Muscle layer of duodenum (tissue), 2 donors: ENCODE measurements at regions not wholly inside any gene's neighbourhood (a gene's known extent, or its start where the extent isn't known, plus 50 kb on each side); places are given as distances from the start of the nearest gene placed in this dataset.

ENCODE experiments used
- H3K27ac ChIP-seq: one replicate; pipeline ENCODE4 v1.7.0; 2013; ENCODE audit warnings: mild to moderate bottlenecking, low read length
- H3K27me3 ChIP-seq: one replicate; pipeline ENCODE4 v1.7.0; 2013; ENCODE audit warnings: low read depth, mild to moderate bottlenecking, control low read depth, low read length
- H3K36me3 ChIP-seq, 2 donors: one replicate each; pipeline ENCODE4 v1.7.0; 2013; ENCODE audit warnings: low read length in 2 of 2, control low read depth in 1 of 2, mild to moderate bottlenecking in 1 of 2; ENCODE audit not compliant: insufficient read depth in 2 of 2, control insufficient read depth in 1 of 2
- H3K4me1 ChIP-seq, 2 donors: one replicate each; pipeline ENCODE4 v1.7.0; 2013; ENCODE audit warnings: low read length in 2 of 2, mild to moderate bottlenecking in 2 of 2, control low read depth in 1 of 2, moderate library complexity in 1 of 2; ENCODE audit not compliant: insufficient read depth in 2 of 2, control insufficient read depth in 1 of 2
- H3K4me3 ChIP-seq, 2 donors: one replicate each; pipeline ENCODE4 v1.7.0; 2013; ENCODE audit warnings: low read length in 2 of 2, low read depth in 1 of 2, mild to moderate bottlenecking in 1 of 2
- H3K9me3 ChIP-seq, 2 donors: one replicate each; pipeline ENCODE4 v1.7.0; 2013; ENCODE audit warnings: low read length in 2 of 2, control low read depth in 1 of 2, mild to moderate bottlenecking in 1 of 2; ENCODE audit not compliant: control insufficient read depth in 1 of 2
- donor health status: healthy.

GRCh38 chr16:54370278-54371040 is 83.9 kb upstream of the IRX3 start:
- no peaks in the 10 kb centered on the region for H3K36me3 ChIP-seq
- no peak overlapping the region for H3K4me3 ChIP-seq
- H3K27me3 ChIP-seq, result peaks cover 7% of the 10 kb centered on the region
- no peaks in the 10 kb centered on the region for H3K4me1 ChIP-seq
- no peaks in the 10 kb centered on the region for H3K9me3 ChIP-seq
- H3K27ac ChIP-seq, result no peak overlapping the region

GRCh38 chr16:54369861-54370260 is 83.3 kb upstream of the IRX3 start:
- Histone ChIP-seq H3K4me3 (no peak overlapping the region), H3K9me3 (no peaks in the 10 kb centered on the region), H3K27me3 (peaks cover 7% of the 10 kb centered on the region), H3K27ac (no peak overlapping the region), H3K4me1 (no peaks in the 10 kb centered on the region), H3K36me3 (no peaks in the 10 kb centered on the region)

GRCh38 chr16:54366943-54367342 is 80.4 kb upstream of the IRX3 start:
- H3K4me1 ChIP-seq, result no peaks in the 10 kb centered on the region
- H3K36me3 ChIP-seq, result no peaks in the 10 kb centered on the region
- H3K27ac ChIP-seq, result no peak overlapping the region
- H3K27me3 ChIP-seq, result peaks cover 7% of the 10 kb centered on the region
- no peaks in the 10 kb centered on the region for H3K9me3 ChIP-seq
- no peak overlapping the region for H3K4me3 ChIP-seq

GRCh38 chr16:54365990-54366634 is 79.5 kb upstream of the IRX3 start:
- no peak overlapping the region for H3K4me3 ChIP-seq
- H3K9me3 ChIP-seq, result no peaks in the 10 kb centered on the region
- H3K36me3 ChIP-seq, result no peaks in the 10 kb centered on the region
- H3K27ac ChIP-seq, result no peak overlapping the region
- H3K27me3 ChIP-seq, result peaks cover 9% of the 10 kb centered on the region
- no peaks in the 10 kb centered on the region for H3K4me1 ChIP-seq

GRCh38 chr16:54363766-54364165 is 77.2 kb upstream of the IRX3 start:
- Histone ChIP-seq H3K27me3 (peaks cover 3% of the 10 kb centered on the region), H3K27ac (no peak overlapping the region), H3K36me3 (no peaks in the 10 kb centered on the region), H3K9me3 (no peaks in the 10 kb centered on the region), H3K4me1 (no peaks in the 10 kb centered on the region), H3K4me3 (no peak overlapping the region)

- Histone ChIP-seq H3K4me3 (no peak overlapping the region), H3K36me3 (no peaks in the 10 kb centered on the region), H3K27me3 (peaks cover 3% of the 10 kb centered on the region), H3K4me1 (no peaks in the 10 kb centered on the region), H3K27ac (no peak overlapping the region), H3K9me3 (no peaks in the 10 kb centered on the region)
Observed at GRCh38 chr16:54362591-54363206, 76.1 kb upstream of the IRX3 start.

- peaks cover 4% of the 10 kb centered on the region for H3K27me3 ChIP-seq
- no peaks in the 10 kb centered on the region for H3K9me3 ChIP-seq
- H3K36me3 ChIP-seq, result no peaks in the 10 kb centered on the region
Observed at GRCh38 chr16:54361246-54361645, 74.7 kb upstream of the IRX3 start.

GRCh38 chr16:54360681-54361080 is 74.1 kb upstream of the IRX3 start:
- Histone ChIP-seq H3K9me3 (peaks cover 0 to 4% of the 10 kb centered on the region in 2 donors), H3K27ac (no peak overlapping the region), H3K27me3 (peaks cover 7% of the 10 kb centered on the region), H3K36me3 (no peaks in the 10 kb centered on the region), H3K4me1 (no peaks in the 10 kb centered on the region), H3K4me3 (no peak overlapping the region)

More at GRCh38 chr16:54361246-54361645, 74.7 kb upstream of the IRX3 start:
- Histone ChIP-seq H3K27ac (no peak overlapping the region), H3K4me1 (no peaks in the 10 kb centered on the region), H3K4me3 (no peak overlapping the region)

- no peaks in the 10 kb centered on the region for H3K4me1 ChIP-seq
- H3K9me3 ChIP-seq, result peaks cover 4 to 12% of the 10 kb centered on the region in 2 donors
- H3K27ac ChIP-seq, result no peak overlapping the region
- peaks cover 7% of the 10 kb centered on the region for H3K27me3 ChIP-seq
- H3K36me3 ChIP-seq, result no peaks in the 10 kb centered on the region
- no peak overlapping the region for H3K4me3 ChIP-seq
Observed at GRCh38 chr16:54359555-54359954, 73.0 kb upstream of the IRX3 start.

GRCh38 chr16:54359081-54359480 is 72.5 kb upstream of the IRX3 start:
- Histone ChIP-seq H3K27me3 (peaks cover 7% of the 10 kb centered on the region), H3K27ac (no peak overlapping the region), H3K4me1 (no peaks in the 10 kb centered on the region), H3K36me3 (no peaks in the 10 kb centered on the region), H3K4me3 (no peak overlapping the region), H3K9me3 (peaks cover 6 to 12% of the 10 kb centered on the region in 2 donors)

- Histone ChIP-seq H3K4me3 (no peak overlapping the region), H3K9me3 (peaks cover 11 to 12% of the 10 kb centered on the region in 2 donors), H3K36me3 (no peaks in the 10 kb centered on the region), H3K27ac (no peak overlapping the region), H3K4me1 (no peaks in the 10 kb centered on the region), H3K27me3 (peaks cover 5% of the 10 kb centered on the region)
Observed at GRCh38 chr16:54356391-54356790, 69.8 kb upstream of the IRX3 start.
